ENCODE measurements at regions not wholly inside any gene's neighbourhood (a gene's known extent, or its start where the extent isn't known, plus 50 kb on each side); places are given as distances from the start of the nearest gene placed in this dataset.

DNA sequence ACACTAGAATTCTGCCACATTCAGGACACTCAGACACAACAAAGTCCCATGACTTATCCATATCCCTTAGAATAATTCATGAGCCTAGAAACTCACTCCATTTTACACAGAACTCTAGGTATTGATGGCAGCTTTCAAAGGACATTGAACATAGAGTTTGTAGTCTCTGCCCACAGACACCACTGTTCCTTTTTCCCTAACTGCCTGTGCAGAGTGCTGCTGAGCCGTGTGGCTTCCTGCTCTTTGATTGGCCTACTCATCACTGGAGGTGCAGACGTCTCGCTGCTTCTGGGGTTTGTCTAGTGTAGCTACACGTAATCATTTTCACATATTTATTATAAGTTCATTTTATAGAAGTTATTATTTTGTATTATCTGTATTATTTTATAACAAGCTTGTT, 407.6 kb downstream of the PREX1 start:
- Histone ChIP-seq H3K36me3 (ENCODE audit: insufficient read depth in 1 of 2, low read depth in 1 of 2) (no peaks in the 10 kb centered on the region), H3K4me3 (no peak overlapping the region), H3K4me1 (no peaks in the 10 kb centered on the region), H3K27me3 (ENCODE audit: insufficient read depth in 3 of 3, low read length in 2 of 3) (no peaks in the 10 kb centered on the region), H3K9me3 (no peaks in the 10 kb centered on the region), H3K27ac (no peak overlapping the region)
- TF ChIP-seq, protein P1, sequence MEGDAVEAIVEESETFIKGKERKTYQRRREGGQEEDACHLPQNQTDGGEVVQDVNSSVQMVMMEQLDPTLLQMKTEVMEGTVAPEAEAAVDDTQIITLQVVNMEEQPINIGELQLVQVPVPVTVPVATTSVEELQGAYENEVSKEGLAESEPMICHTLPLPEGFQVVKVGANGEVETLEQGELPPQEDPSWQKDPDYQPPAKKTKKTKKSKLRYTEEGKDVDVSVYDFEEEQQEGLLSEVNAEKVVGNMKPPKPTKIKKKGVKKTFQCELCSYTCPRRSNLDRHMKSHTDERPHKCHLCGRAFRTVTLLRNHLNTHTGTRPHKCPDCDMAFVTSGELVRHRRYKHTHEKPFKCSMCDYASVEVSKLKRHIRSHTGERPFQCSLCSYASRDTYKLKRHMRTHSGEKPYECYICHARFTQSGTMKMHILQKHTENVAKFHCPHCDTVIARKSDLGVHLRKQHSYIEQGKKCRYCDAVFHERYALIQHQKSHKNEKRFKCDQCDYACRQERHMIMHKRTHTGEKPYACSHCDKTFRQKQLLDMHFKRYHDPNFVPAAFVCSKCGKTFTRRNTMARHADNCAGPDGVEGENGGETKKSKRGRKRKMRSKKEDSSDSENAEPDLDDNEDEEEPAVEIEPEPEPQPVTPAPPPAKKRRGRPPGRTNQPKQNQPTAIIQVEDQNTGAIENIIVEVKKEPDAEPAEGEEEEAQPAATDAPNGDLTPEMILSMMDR (IDR thresholded peaks at IDR 0.05) = no peak
- 80 to 92% (median 88%) methylated on average over 4 of the region's 4 CpGs for WGBS, 3 donors
- ATAC-seq = no peak
- no peak for DNase-seq
- intact Hi-C loops (cut with DNase I) = no loop called here

DNA sequence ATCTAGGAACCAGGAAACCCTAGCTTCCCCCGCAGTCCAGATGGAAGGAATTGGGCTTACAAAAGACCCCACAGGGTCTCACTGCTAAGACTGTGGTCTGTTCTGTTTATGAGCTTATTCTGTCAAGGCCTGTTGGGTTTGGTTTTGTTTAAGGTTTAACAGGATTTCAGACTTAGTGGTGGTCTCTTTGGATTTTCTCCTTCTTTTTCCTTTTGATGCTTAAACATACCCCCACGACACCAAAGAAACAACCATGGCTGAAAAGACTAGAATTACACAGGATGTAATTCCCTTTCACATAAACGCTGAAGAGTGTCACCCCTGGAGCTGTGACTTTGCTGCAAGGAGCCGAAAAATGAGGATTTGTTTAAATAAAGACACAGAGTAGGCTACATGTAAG, 408.6 kb downstream of the PREX1 start:
- no peaks in the 10 kb centered on the region for H3K4me1 ChIP-seq
- no peaks in the 10 kb centered on the region for H3K36me3 ChIP-seq (ENCODE audit: insufficient read depth in 1 of 2, low read depth in 1 of 2)
- ATAC-seq (no peak), DNase-seq (no peak)
- H3K9me3 ChIP-seq = no peaks in the 10 kb centered on the region
- no peak overlapping the region for H3K4me3 ChIP-seq
- 85 to 86% (median 86%) methylated on average over 4 of the region's 4 CpGs for WGBS, 3 donors
- no peaks in the 10 kb centered on the region for H3K27me3 ChIP-seq (ENCODE audit: insufficient read depth in 3 of 3, low read length in 2 of 3)
- TF ChIP-seq, protein P1 (IDR thresholded peaks at IDR 0.05) = no peak
- H3K27ac ChIP-seq = no peak overlapping the region
- intact Hi-C loops (cut with DNase I) = no loop called here

DNA sequence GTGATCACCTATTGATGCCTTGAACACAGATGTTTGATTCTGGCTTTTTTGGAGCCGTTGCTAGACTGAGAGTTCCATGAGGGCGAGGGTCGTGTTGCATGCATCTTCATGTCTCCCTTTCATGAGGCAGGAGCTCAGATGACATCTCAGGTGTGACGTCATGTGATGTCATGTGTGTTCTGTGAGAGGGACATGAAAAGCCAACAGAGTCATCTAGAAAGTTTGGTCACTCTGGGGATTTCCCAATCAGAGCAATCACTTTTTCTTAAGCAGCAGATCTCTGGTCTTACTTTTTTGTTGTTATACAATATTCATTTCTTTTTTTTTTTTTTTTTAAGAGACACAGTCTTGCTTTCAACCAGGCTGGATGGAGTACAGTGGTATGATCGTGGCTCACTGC, 411.8 kb downstream of the PREX1 start:
- no peak for ATAC-seq
- WGBS, 3 donors = 61 to 86% (median 70%) methylated on average over 5 of the region's 5 CpGs
- no peak overlapping the region for H3K27ac ChIP-seq
- H3K9me3 ChIP-seq = no peaks in the 10 kb centered on the region
- no peaks in the 10 kb centered on the region for H3K36me3 ChIP-seq (ENCODE audit: insufficient read depth in 1 of 2, low read depth in 1 of 2)
- intact Hi-C loops (cut with DNase I) = no loop called here
- no peaks in the 10 kb centered on the region for H3K4me1 ChIP-seq
- no peak overlapping the region for H3K4me3 ChIP-seq
- peaks cover 0 to 8% (median 2%) of the 10 kb centered on the region in 3 donors for H3K27me3 ChIP-seq (ENCODE audit: insufficient read depth in 3 of 3, low read length in 2 of 3)
- DNase-seq = no peak
- TF ChIP-seq, protein P1 (IDR thresholded peaks at IDR 0.05) = no peak

DNA sequence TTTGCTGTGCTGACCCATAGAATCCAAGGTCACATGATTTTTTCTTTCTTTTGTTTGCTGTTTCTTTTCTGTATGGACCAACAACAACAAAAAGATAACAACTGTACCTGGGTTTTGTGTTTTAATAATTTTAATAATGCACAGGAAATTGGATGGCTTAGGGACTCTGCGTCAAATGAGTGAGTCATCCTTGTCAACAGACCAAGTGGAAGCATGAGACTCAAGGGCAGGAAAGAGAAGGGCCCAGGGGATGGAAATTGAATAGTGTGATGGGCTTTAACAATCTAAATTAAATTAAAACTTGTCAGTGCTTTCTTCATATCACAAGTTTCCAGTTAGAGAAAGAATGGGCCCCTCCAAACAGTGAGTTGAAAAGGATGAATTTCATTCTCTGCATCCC, 413.0 kb downstream of the PREX1 start:
- WGBS, 3 donors = 37 to 54% (median 51%) methylated on average over 1 of the region's 1 CpG
- intact Hi-C loops (cut with DNase I) = no loop called here

More for the DNA sequence above, 413.0 kb downstream of the PREX1 start:
- DNase-seq (no peak), ATAC-seq (no peak)
- no peaks in the 10 kb centered on the region for H3K9me3 ChIP-seq
- TF ChIP-seq, protein P1 (IDR thresholded peaks at IDR 0.05) = no peak
- no peaks in the 10 kb centered on the region for H3K36me3 ChIP-seq (ENCODE audit: insufficient read depth in 1 of 2, low read depth in 1 of 2)
- no peaks in the 10 kb centered on the region for H3K4me1 ChIP-seq
- no peak overlapping the region for H3K4me3 ChIP-seq
- no peak overlapping the region for H3K27ac ChIP-seq
- H3K27me3 ChIP-seq (ENCODE audit: insufficient read depth in 3 of 3, low read length in 2 of 3) = peaks cover 0 to 8% (median 2%) of the 10 kb centered on the region in 3 donors
